MV-4-11 (cell line): ENCODE measurements at regions not wholly inside any gene's neighbourhood (a gene's known extent, or its start where the extent isn't known, plus 50 kb on each side); places are given as distances from the start of the nearest gene placed in this dataset.
"Not testable (repeated sequence)": the region's sequence is repeated elsewhere in the genome, so short reads cannot be mapped to it uniquely, and the experiment has no call there.

Experiments used
- DNase-seq: peaks from one replicate; lab custom pipeline; 2025; lab: John Stamatoyannopoulos, UW

DNA sequence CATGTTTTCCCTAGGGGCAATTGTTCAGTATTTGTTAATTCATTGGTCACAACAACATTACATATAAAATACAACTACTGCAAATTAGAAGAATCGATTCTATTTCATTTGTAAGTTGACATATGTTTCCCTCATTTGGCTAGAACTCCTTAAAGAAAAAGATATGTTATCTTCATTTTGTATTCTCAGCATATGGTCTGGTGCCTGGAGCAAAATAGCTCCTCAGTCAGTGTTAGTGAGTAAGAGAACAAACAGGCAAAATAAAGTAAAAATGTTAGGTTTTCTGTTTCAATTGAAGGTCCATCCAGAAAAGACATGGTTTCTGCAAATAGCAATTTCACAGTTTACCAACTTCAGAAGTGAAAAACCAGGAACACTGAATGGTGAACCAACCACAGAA lies 1343.1 kb downstream of the ROBO1 start:
- no peak for DNase-seq

DNA sequence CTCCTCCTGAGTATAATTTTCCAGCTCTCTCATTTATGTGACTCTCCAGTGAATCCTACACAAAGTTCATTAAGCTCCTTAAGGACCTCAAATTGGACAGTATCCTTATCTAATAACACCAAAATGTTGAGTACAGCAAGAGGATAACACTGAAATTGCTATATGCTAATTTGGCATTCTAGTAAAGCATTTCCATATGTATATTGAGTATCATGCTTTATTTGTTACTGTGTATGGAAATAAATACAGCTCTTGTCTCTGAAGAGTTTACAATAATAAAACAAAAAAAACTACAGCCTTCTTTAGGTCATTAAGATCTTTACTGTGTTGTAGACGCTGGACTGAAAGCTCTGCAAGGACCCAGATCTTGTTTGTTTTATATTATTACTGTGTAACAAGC lies 1341.3 kb downstream of the ROBO1 start:
- DNase-seq: no peak

DNA sequence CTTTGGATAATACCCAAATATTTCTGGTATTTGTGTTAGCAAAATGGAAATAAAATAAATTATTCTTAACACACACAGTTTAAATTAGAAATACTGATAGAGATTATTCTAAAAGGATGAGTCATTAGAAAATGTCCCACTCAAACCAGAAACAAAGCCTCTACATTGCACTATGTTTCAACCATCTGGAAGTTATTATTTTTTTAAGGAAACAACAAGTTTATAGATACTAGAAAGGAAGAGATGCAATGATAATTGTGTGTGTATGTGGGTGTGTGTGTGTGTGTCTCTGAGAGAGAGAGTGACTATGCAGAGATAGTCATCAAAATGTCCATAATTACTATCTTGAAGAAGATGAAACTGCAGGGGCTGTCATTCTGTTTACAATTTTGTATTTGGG lies 1340.5 kb downstream of the ROBO1 start:
- DNase-seq: no peak

DNA sequence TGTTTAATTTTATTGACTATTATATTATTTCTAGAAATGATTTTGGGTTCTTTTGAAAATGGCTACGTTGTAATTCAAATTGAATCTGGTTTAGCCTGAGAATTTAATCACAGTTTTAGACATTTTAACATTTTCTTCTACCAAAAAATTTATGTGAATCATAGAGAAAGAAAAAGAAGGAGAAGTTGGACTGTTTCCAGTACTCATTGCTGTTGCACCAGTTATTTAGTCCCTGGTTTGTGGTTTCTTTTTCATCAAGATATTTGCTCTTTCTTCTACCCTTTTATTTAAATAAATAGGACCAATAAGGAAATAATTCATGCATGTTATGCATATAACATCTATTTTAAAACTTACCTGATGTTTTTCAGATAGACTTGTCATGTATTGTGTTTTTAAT lies 1337.1 kb downstream of the ROBO1 start:
- no peak for DNase-seq

DNA sequence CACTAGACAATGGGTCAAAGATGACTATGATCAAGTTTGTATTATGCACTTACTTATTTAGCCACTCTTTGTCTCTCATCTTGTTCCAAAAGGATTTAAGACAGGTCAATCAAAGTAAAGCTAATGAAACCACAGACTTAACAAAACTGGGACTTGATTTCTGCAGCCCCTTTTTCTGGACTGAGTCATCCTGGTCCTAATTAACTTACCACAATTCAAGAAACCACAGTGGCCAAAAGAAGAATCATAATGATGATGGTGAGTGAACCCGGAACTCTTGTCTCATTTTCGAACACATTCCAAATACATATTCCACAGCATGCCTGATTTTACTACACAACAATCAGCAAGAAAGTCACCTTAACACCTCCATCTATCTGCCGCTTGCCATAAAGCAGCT lies 1333.0 kb downstream of the ROBO1 start:
- DNase-seq: no peak

DNA sequence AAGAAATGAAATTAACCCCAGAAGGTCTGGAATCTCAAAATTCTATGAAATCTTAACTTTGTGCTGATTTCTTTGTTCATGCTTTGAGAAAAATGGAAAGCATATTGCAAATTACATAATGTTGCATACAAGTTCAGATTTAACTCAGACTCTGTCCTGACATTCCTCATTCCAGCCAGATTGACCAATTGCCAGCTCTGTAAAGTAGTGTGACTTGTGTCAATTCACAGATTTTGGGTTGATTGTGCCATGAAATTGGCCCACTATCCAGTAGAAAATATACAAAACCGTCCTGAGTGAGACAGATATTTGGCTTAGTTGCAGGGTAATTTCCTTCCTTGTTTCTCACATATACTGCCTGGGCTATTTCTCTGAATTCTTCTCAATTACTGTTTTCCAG lies 1312.6 kb downstream of the ROBO1 start:
- DNase-seq: no peak

DNA sequence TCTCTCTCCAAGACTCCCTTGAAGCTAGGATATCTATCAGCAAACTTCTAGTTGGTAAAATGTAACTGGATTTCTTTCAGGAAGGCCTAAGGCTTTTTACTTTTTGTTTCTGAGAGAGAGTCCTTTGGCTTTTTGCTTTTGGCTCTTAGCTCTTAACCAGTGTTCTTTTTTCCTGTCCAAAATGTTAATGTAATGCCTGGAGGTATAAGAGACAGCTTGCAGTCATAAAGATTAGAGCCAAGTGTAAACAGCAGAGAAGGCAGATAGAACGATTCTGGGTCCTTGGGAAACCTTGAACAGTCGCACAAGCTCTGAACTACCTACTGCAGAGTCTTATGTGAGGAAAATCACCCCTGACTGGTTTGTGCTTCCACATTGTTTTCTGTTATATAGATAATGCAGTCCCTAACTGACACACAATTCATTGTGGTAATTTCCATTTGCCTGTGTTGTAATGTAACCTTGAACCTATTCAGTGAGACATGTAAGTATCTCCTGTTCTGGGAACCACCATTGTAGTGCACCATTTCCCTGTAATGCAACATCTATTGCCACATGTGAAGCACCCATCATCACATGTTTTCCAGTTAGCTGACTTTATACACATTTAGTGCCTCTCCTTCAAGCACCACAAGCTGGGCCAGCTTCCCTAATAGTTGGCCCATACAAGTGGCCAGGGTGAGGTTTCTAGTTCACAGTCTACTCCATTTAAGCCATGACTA lies 1311.9 kb downstream of the ROBO1 start:
- no peak for DNase-seq

DNA sequence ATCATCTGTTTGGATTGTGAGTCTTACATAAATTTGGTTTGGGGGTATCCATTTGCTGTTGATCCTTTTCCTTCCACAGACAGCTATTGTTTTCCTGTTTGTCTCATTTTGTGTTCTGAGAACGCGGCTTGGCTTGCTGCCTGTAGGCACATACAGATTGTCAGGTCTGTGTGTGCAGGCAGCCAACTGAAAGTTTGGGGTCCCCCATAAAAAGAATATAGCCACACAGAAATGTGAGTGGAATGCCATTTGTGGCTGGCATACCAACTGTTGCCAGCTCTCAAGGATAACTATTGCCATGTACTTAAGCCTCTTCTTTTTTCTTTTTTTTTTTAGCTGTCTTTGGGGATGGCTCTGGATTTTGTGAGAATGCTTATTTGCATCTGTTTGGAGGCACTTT lies 1308.0 kb downstream of the ROBO1 start:
- no peak for DNase-seq

DNA sequence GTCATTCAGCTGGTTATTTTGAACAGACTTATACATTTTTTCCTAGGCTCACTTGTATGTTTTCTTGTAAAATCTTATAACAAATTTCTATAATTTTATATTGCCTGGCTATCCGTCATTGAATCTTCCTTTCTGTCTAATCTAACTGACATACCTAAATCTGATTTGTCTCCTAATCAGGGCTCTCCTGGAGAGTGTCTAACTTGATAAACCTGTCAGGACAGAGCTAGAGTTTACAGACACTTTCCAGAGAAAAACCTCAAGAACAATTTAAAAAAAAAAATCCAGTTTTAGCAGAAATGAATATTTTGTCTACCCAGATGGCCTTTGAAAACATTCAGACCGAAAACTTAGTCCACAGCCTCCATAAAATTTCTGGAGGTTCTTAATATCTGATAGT lies 1305.8 kb downstream of the ROBO1 start:
- DNase-seq: no peak

DNA sequence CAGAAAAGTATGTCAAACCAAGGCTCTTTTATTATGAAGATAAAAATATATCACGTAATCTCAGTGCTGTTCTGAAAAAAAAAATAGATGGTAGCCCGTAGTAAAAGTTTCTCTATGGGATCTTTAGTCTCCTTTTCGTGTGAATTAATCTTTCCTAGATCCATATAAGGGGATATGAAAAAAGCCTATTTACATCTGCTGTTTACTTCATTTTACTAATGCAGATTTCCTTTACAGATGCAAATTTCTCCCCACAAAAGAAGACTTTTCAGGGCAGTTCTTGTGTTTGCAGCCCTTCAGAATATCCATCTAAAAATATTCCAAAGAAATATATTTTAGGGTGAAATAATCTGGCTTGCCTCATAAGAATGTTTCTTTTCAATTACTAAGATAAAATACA lies 1291.7 kb downstream of the ROBO1 start:
- no peak for DNase-seq

DNA sequence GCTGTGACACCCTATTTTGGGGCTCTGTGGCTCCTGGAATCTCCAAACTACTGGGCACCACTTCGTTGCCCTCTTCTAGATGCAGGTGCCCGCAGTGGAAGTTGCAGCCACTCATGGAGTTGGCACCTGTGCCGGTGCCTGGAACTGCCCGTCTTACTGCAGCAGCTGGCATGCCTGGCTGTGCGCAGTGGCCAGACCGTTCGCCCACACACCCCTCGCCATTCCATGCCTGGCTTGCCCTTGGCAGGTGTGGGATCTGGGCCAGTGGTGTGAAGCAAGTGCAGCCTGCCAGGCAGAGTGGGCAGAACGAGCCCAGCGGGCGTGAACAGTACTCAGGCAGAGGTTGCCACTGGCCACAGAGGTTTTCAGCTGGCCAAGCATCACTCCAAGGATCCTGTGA lies 1286.7 kb downstream of the ROBO1 start:
- no peak for DNase-seq

DNA sequence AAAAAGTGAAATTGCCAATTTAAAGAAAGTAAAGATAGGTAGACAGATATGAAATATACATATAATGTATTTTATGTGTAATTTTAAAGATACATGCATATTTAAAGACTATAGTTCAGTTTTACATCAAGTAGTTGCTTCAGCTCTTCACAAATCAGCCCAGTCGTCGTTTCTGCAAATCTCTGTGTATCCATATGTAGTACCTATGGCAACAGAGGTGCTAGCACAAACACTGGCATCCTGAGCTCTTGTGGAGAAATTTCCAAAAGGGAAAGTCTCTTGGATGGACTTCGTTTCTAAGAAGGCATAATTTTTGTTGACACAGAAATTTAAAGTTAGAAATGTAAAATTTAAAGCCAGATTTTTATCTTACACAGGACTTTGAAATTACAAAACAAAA lies 1284.7 kb downstream of the ROBO1 start:
- DNase-seq: no peak

DNA sequence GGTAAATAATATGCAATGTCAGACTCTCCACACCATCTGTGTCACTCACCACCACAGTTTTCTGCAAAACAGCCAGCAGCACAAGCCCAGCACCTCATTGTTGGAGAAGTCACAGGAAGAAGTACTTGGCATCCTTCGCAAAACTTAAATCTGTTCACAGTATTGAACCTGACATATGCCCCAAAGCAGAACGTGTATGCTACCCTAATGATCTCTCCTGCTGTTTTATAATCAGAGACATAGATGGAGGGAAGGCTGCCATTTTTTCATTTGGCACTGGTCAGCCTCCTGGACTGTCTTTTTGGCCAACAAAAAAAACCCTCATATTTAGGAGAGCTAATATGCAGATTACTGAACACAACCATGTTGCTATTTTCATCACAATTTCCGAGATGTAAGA lies 1272.9 kb downstream of the ROBO1 start:
- no peak for DNase-seq

DNA sequence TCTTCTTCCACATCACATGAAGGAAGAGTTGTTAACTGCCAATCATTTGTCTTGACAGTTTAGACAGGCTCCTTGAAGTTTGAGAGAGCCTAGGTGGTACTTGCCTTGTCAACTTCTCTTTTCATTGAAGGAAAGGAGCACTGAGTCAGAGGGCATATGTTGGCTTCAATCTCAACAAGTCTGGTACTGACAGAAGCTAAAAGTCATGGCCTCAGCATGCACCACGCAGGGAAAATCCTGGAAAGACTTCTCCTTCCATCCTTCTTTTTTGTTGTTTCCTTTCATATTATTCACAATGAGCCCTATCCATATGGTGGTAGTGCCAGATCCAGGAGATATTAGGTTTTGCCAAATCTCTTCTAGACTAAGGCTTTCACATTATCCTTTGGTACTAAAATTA lies 1272.5 kb downstream of the ROBO1 start:
- no peak for DNase-seq

DNA sequence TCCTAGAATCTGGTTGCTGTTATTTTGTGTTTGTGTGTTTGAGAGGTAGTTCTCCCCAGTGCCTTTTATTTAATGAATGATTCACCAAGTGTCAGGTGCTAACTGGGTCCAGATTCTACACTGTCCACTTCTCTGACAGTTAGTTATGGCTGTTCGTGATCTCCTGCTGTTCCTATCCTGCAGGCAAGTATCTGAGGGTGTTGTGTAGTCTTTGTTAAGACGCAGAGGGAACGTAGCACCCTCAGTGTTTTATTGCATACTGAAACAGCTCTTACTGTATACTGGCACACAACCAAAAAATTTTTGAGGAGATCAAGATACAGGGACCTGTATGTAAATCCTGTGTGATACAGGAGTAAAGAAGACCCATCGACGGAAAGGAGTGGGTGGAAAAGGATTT lies 1271.3 kb downstream of the ROBO1 start:
- no peak for DNase-seq

DNA sequence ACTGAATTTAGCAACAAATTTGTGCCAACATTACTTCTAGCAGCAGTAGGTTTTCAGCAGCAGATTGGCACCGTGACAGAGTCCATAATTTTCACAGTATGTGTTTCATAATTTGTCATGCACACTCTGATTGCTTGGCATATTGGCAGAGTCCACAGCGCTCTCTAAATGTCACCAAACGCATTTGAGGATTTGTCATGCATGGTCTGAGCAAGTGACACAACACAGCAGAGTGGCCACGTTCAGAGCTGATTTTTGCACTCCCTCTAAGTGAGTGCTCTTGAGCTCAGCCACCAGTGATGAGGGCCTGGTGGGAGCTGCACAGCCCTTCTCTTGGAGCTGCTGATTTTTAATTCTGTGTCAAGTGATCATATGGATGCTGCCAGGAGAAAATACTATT lies 1270.8 kb downstream of the ROBO1 start:
- DNase-seq: no peak

DNA sequence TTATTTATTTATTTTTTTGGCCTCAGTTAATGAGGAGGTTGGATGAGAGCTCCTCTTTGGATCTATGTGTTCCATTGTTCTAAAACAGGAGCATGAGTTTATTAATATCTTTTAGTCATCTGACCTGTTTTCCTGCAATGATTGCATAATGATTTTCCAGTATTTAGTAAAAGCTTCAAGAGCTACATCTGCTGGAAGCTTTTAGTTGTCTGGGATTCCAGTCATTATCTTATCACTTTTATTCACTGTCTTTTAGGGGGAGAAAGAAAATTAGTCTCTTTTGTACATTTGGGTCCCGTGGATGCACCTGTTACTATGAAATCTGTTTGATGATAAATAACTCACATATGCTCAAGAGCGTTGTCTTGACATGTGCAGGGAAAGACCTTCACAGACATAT lies 1270.0 kb downstream of the ROBO1 start:
- DNase-seq: no peak

DNA sequence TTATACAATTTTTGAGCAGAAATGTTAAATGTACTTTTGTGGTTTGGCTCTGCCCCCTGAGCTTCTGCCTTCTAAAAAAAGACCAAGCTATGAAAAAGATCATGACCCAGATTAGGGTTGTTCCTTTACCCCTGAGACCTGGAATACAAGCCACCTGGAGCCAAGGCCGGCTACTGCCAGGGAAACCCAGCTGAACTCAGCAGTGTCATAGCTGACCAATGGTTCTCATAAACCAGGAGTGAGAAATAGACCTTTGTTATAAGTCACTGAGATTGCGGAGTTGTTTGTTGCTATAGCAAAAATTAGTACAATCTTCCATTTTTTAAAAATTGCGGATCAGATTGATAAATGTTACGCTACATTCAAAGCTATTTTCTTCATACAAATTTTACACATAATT lies 1261.7 kb downstream of the ROBO1 start:
- no peak for DNase-seq

DNA sequence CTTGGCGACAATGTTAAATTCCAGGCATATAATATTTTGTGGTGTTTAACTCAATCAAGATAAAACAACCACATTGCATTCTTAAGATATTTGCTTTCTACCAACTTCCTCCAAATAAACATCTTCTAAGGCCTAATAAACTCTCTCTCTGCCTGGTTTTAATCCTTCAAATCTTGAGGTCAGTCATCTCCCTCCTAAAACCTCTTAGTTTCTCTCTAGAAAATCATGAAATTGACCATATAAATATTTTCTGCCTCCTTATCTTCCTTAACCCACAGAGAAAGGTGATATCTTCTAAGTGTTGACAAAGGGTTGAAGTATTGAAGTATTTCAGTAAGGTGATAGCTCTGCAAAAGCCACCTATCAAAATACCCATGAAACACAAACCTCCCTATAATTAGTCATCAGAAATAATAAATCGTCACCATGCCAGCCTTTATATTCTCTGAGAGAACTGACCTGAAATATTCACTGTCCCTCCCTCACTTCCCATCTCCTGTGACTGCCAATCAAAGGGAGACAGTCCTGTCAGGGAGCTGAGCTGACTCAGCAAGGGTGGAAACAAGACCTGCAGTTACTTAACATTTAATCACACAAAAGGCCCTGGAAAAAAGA lies 1261.1 kb downstream of the ROBO1 start:
- no peak for DNase-seq

DNA sequence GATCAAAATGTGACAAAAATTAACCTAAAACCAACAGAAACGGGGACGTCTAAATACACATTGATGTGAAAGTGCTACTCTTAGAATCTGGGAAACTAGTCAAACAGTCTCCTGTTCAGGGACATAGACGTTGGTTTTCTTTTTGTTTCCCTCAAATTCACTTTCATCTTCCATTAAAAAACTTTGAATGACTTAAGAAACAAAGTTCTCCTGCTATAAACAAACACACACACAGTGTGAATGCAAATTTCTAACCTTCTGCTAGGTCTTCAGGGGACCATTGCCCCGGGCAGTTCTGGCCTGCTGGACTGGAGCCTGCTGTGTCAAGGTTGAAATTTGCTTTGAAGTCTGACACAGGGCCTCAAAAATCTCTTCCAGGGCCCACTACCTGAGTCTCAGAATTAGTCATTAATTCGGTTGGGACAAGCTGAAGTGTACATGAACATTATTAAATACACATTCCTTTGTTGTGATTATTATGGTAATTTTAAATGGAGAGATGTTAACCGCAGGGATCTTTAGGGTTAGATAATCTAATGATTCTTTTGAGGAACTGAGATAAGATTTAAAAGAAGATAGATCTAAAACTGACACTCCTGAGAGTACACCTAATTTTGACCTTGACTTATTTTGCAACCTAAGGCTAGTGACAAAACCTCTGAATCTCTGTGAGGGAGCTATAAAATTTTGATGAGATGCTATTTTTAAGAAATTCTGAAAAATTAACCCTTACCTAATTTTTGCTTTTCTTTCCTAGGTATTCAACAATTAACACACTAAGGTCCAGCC lies 1260.4 kb downstream of the ROBO1 start:
- DNase-seq: no peak

DNA sequence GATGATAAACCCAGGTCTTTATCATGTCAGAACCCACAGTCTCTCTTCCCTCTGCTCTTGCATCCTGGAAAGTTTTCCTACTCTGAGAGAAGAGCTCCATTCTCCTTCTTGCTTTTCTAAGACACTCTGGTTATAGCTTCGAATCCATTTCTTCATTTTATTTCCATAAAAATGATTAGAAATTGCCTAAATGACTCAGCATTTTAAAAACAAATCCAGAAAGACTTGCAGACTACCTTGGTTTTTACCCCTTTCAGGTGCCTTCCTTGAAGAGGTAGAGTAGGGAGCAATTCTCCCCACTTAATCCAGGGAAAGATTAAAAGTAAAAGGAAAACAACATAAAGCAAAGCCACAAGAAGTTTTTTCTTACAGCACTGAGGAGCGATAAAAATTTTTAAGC lies 1256.0 kb downstream of the ROBO1 start:
- DNase-seq: no peak

DNA sequence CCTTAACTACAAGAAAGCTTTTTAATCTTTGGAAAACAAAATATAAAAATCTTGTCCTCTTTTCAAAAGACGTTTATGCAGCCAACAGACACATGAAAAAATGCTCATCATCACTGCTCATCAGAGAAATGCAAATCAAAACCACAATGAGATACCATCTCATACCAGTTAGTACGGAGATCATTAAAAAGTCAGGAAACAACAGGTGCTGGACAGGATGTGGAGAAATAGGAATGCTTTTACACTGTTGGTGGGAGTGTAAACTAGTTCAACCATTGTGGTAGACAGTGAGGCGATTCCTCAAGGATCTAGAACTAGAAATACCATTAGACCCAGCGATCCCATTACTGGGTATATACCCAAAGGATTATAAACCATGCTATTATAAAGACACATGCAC lies 1255.0 kb downstream of the ROBO1 start:
- not testable (repeated sequence) for DNase-seq

DNA sequence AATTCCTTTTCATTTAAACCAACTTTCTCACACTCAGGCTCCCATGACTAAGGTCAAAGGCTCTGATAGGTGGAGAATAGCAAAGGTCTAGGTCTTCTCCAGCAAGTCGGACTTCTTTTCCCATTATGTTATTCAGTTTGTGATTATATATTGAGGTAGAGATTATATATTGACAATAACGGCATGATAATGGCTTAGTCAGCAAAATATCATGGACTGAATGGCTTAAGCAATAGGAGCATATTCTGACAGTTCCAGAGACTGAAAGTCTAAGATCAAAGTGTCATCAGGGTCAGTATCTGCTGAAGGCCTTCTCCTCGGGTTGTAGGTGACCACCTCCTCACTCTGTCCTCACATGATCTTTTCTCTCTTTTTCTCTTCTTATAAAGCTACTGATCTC lies 1251.4 kb downstream of the ROBO1 start:
- no peak for DNase-seq
